Stimulated activated naive CD4-positive, alpha-beta T cell (primary cell): ENCODE measurements at regions not wholly inside any gene's neighbourhood (a gene's known extent, or its start where the extent isn't known, plus 50 kb on each side); places are given as distances from the start of the nearest gene placed in this dataset.

Source experiments
- DNase-seq, 6 experiments: peaks; one replicate each; lab custom pipeline; 2025; lab: John Stamatoyannopoulos, UW

DNA sequence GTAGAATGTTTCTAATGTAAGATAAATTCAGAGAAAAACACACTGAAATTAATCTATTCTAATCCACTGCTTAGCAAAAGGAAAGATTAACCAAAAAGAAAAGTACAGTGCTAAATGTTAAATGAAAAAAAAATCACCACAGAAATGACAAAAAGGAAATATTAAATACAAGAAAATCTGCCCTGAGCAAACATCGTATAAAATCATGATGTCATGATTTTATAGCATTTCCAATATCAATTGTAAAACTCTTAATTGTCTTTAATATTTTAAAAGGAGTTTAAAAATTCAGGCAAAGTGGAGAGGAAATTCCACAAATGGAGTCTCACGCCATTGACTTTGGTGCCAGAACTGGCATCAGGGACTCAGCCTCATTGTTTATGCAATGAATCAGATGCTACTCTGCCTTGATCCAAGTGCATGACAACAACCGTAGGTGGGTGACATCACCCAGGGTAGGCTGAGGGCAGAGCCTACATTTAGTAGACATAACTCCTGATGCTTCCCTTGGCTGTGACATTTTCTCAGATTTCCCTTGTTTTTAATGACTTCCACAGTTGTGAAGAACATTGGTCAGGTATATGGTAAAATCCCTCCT, 696.8 kb downstream of the SEMA5A start:
- DNase-seq = no peak

GRCh38 chr5:8851101-8851500, 694.8 kb downstream of the SEMA5A start:
- DNase-seq = no peak

- no peak for DNase-seq
These were observed 688.8 kb downstream of the SEMA5A start for GRCh38 chr5:8857051-8857450.

- DNase-seq = no peak
These were observed 684.1 kb downstream of the SEMA5A start for GRCh38 chr5:8861764-8862163.

- no peak for DNase-seq
These were observed 681.8 kb downstream of the SEMA5A start for GRCh38 chr5:8864053-8864452.

GRCh38 chr5:8865266-8865665, 680.6 kb downstream of the SEMA5A start:
- DNase-seq = no peak

- DNase-seq = no peak
These were observed 680.0 kb downstream of the SEMA5A start for GRCh38 chr5:8865686-8866374.

DNA sequence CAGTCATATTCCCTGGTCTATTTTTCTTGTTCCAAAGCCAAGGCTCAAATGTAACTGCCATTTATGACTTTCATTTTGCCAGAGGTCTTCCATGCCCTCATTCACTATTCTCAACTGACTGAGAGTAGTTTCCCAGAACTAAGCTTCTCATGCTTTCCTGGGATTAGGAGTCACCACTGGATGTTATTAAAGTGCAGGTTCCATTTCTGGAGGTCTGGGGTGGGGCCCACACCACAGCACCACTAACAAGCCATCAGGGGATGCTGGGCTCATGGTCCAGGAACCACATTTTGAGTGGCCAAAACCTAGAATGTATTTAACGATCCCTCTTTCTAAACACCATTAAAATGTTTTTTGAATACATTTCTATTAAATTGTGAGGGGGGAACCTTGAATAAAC, 677.6 kb downstream of the SEMA5A start:
- no peak for DNase-seq

- DNase-seq = no peak
These were observed 675.9 kb downstream of the SEMA5A start for GRCh38 chr5:8869932-8870331.

- DNase-seq = no peak
These were observed 675.4 kb downstream of the SEMA5A start for GRCh38 chr5:8870349-8870958.

DNA sequence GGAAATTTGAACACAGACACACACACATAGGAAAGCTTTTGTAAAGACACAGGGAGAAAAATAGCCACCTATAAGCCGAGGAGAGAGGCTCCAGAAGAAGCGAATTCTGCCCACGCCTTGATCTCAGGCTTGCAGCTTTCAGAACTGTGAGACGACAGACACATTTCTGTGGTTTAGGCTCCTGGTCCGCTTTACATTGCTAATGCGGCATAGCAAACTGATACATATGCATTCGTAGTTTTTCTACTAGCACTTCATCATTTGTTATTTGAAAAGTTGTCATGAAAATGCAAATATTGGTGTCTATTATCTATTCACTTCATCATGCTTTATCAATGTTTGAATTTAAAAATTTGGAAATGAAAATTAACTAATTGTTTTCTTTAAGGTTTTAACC, 674.9 kb downstream of the SEMA5A start:
- DNase-seq = no peak

GRCh38 chr5:8871446-8871845, 674.4 kb downstream of the SEMA5A start:
- no peak for DNase-seq

DNA sequence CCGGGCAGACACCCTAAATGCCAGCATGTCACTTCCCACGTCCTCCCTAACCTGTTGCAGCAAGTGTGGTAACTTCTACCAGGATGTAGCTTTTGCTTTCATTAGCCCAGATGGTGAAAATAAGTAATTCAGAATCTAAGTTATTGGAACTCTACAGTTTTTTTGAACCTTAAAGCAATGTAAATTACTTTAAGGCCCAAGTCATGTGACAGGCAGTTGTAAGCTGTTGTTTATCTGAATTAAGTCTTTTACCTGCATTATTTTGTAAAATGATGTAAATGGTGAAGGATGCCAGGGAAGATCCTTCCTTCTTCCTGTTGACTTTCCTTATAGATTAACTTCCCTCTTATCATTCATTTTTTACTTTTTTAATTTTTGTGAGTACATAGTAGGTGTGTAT, 670.2 kb downstream of the SEMA5A start:
- no peak for DNase-seq

GRCh38 chr5:8879248-8879647, 666.6 kb downstream of the SEMA5A start:
- DNase-seq = no peak

- DNase-seq = no peak
These were observed 661.8 kb downstream of the SEMA5A start for GRCh38 chr5:8884029-8884428.

GRCh38 chr5:8892926-8893325, 652.9 kb downstream of the SEMA5A start:
- no peak for DNase-seq

DNA sequence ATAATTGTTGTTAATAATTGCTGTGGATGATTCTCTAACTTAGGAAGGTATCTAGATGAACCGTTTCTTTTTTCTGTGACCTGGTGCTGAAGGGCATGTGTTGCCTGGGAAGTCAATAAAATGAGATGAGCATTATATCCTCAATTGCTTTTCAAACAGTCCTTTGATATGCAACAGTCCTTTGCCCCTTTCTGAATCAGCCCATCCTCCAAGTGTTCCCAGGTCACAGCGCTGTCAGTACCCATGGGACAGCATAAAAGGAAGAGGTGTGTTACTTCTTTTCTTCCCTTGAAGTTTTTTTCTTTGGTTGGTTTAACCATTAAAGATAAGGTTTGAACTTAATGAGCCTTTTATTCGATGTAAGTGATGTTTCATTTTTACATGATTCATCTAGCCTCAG, 651.8 kb downstream of the SEMA5A start:
- no peak for DNase-seq

GRCh38 chr5:8895062-8895461, 650.8 kb downstream of the SEMA5A start:
- DNase-seq = no peak

GRCh38 chr5:8895599-8895998, 650.3 kb downstream of the SEMA5A start:
- DNase-seq = no peak

DNA sequence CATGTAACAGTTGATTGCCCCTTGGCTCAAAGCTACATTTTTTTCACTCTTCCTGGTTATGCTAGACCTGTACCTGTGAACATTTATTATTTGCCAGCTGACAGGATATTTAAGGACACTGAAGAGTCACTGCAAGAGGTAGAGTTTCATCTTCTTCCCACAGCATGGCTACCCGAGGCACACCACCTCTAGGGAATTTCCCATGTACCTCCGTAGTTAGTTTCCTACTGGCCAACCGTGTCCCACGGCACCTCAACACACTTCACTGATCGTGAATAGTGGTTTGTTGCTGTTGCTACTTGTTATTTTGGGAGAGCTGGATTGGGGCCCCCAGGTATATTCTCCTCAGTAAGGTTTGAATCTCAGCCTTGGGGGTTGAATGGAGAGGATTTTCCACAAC, 648.6 kb downstream of the SEMA5A start:
- DNase-seq = no peak

DNA sequence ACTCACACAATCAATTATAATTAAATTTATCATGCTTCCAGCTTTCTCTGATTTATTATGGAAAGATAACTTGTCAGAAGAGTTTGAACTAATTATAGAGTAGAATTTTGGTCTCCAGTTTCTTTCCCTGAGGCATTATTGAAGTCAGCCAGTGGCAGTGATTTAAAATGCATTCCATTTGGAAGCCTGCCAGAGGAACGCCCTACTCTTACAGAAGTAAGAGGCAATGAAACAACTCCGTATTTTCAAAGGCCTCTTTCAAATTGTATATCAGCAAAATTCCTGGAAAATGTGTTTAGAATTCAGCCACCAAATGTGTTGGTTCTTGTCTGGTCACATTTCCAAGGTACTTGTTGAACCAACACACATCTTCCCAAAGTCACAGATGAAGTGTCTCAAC, 640.9 kb downstream of the SEMA5A start:
- no peak for DNase-seq

GRCh38 chr5:8906303-8906967, 639.4 kb downstream of the SEMA5A start:
- DNase-seq = no peak
